ENCODE measurements at regions not wholly inside any gene's neighbourhood (a gene's known extent, or its start where the extent isn't known, plus 50 kb on each side); places are given as distances from the start of the nearest gene placed in this dataset.

GRCh38 chr13:40345654-40346372 is 320.6 kb downstream of the FOXO1 start:
- TF ChIP-seq ZNF274 (IDR thresholded peaks at IDR 0.05; ENCODE audit: low read depth, low read length): no peak
- no peak for TF ChIP-seq SUZ12 (IDR thresholded peaks at IDR 0.05; ENCODE audit: extremely low read depth, insufficient read depth, insufficient read length)
- TF ChIP-seq YY1 (IDR thresholded peaks at IDR 0.05; ENCODE audit: insufficient read depth, insufficient read length): no peak
